HG02943 (cell line): ENCODE measurements at regions not wholly inside any gene's neighbourhood (a gene's known extent, or its start where the extent isn't known, plus 50 kb on each side); places are given as distances from the start of the nearest gene placed in this dataset.

Experiments used
- ATAC-seq: cut with Tn5 transposase; IDR thresholded peaks from one replicate; pipeline ENCODE4 v1.9.1; 2021; ENCODE audit warnings: mild to moderate bottlenecking, low read depth, moderate library complexity; ENCODE audit not compliant: unreplicated experiment

DNA sequence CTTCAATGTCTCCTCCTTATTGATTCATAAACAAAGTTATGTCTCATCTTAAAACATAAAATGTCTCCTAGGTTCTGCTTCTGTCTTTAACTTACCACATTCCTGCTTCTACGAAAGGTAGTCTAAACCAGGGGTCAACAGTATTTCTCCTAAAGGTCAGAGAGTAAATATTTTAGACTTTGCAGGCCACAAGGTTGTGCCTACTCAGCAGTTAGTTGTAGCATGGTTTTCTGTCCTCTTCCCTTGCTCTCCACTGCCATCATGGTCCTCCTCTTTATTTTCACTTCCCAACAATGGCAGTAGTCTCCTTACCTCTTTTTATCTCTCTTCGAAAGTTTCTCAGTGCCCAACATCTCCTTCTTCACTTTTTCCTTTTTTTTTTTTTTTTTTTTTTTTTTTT is 68.3 kb upstream of the LRP1B start:
- ATAC-seq, result no peak

DNA sequence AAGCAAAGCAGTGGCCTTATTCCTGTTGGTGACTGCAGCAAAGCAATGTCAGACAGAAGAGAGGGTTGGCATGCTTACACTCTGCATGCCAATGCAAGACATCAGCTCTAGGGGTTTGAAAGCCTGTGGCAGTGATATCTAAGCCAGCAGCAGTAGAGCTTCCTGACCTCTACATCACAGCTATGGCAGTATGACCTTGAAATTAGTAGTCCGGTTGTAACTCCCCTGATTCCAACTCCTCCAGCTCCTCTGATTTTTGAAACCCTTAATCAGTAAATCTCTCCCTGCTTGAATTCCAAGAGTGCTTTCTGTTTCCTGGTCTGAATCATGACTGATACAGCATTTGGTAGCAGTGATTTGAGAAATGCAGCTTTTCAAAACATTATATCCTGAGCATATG is 60.0 kb upstream of the LRP1B start:
- ATAC-seq, result no peak

DNA sequence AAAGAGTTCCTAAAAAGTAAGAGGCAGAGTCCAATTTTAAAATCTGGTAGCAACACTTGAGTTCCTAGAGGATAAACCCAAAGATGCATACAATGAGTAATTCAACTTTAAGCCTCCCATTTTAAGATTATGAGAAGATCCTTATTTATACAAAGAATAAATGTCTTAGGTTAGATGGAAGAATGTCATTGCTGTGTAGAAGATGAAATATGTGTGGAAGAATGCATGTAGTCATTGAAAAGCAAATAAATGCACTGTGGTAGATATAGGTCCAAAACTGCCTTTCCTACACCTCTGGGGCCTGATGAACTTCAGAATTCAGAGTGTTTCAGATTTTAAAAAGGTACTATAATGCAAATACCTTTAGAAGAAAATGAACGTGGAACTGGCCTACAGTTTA is 58.7 kb upstream of the LRP1B start:
- no peak for ATAC-seq

DNA sequence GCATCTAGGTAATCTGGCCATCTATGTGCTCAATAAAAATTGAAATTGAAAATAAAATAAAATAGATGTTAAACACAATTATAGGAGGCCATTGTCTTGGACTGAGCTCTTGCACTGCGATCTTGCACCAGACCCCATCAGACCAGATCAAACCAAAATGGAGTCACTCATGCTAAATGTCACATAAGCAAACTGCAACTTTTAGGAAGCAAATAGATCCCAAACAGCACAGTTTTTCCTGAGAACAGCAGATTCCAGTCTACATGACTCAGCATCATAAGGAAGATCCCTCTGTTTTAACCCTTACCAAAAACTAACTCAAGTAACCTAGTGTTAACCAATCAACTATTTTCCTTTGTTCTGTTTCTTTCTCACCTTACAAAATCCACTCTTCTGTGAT is 57.7 kb upstream of the LRP1B start:
- no peak for ATAC-seq

DNA sequence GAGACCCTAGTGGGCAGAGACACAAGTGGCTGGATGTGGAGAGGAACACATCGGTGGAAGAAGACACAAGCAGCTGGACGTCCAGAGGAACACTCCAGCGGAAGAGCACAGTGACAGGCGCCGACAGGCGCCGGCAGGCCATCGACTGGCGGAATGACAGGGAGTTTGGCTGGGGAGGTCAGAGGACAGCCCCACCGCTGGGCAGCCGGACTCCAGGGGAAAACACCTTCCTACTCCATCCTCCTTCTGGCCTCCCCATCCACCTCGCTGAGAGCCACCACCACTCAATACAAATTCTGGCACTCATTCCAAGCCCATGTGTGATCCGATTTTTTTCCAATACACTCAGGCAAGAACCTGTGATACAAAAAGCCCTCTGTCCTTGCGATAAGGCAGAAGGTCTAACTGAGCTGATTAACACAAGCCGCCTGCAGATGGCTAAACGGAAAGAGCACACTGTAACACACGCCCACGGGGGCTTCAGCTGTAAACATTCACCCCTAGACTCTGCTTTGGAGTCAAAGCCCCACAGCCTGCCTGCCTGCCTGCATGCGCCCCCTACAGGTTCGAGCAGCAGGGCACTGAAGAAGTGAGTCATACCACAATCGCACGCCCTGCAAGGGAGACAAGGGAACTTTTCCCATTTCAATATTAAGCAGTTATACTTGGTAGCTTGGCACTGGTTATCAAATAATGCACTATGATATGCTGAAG is 50.2 kb upstream of the LRP1B start:
- no peak for ATAC-seq
